ENCODE measurements at regions not wholly inside any gene's neighbourhood (a gene's known extent, or its start where the extent isn't known, plus 50 kb on each side); places are given as distances from the start of the nearest gene placed in this dataset.
"Not testable (repeated sequence)": the region's sequence is repeated elsewhere in the genome, so short reads cannot be mapped to it uniquely, and the experiment has no call there.

- DNase-seq = no peak
- Histone ChIP-seq H3K4me3 (ENCODE audit: low read depth, low read length) (no peak overlapping the region), H3K36me3 (no peaks in the 10 kb centered on the region), H3K27me3 (no peaks in the 10 kb centered on the region), H3K4me1 (no peaks in the 10 kb centered on the region), H3K9me3 (no peaks in the 10 kb centered on the region)
- TF ChIP-seq CTCF (IDR thresholded peaks at IDR 0.05; ENCODE audit: low read depth, low read length) = no peak
Observed at GRCh38 chr12:105474672-105475071, 144.2 kb downstream of the C12orf75 start.

DNA sequence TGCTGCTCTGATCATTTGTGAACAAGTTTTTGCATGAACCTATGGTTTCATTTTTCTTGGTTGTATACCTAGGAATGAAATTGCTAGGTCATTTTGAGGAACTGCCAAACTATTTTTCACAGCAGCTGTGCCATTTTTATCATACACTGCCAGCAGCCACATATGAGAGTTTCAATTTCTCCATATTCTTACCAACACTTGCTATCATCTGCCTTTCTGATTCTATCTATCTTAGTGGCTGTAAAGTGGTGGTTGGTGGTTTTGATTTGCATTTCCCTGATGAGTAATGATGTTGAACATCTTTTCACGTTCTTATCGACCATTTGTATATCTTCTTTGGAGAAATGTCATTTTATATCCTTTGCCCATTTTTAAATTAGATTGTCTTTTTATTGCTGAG, 146.1 kb downstream of the C12orf75 start:
- no peak overlapping the region for H3K4me3 ChIP-seq (ENCODE audit: low read depth, low read length)
- H3K27me3 ChIP-seq = no peaks in the 10 kb centered on the region
- H3K4me1 ChIP-seq = no peaks in the 10 kb centered on the region
- TF ChIP-seq CTCF (IDR thresholded peaks at IDR 0.05; ENCODE audit: low read depth, low read length) = no peak
- no peak for DNase-seq
- H3K36me3 ChIP-seq = no peaks in the 10 kb centered on the region
- no peaks in the 10 kb centered on the region for H3K9me3 ChIP-seq

DNA sequence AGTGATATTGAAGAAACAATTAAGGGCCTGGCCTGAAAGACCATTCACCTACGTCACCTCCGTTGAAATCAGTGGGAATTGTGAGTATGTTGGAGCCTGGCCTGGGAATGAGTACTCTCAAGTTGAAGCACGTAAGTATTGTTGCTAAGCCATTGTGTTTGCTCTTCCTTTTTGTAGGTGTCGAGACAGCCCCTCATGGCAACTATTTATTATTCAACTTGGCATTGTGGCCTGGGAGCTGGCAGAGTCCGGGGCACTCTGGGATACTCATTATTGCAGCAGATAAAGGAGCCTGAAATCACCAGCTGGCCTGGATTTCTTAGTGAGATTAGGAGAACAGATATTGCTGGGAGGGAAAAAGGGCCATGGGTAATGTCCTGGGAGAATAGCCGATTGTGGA, 147.4 kb downstream of the C12orf75 start:
- no peaks in the 10 kb centered on the region for H3K36me3 ChIP-seq
- no peaks in the 10 kb centered on the region for H3K4me1 ChIP-seq
- DNase-seq = no peak
- H3K4me3 ChIP-seq (ENCODE audit: low read depth, low read length) = no peak overlapping the region
- no peak for TF ChIP-seq CTCF (IDR thresholded peaks at IDR 0.05; ENCODE audit: low read depth, low read length)
- no peaks in the 10 kb centered on the region for H3K9me3 ChIP-seq
- H3K27me3 ChIP-seq = no peaks in the 10 kb centered on the region

- H3K9me3 ChIP-seq; H3K4me3 ChIP-seq (ENCODE audit: low read depth, low read length); H3K4me1 ChIP-seq; H3K27me3 ChIP-seq; DNase-seq; H3K36me3 ChIP-seq: not testable (repeated sequence)
Observed at GRCh38 chr12:105478788-105479187, 148.3 kb downstream of the C12orf75 start.

- Histone ChIP-seq H3K9me3 (no peaks in the 10 kb centered on the region), H3K4me3 (ENCODE audit: low read depth, low read length) (no peak overlapping the region), H3K27me3 (no peaks in the 10 kb centered on the region), H3K4me1 (no peaks in the 10 kb centered on the region), H3K36me3 (no peaks in the 10 kb centered on the region)
- no peak for DNase-seq
- no peak for TF ChIP-seq CTCF (IDR thresholded peaks at IDR 0.05; ENCODE audit: low read depth, low read length)
Observed at GRCh38 chr12:105479710-105480109, 149.2 kb downstream of the C12orf75 start.

DNA sequence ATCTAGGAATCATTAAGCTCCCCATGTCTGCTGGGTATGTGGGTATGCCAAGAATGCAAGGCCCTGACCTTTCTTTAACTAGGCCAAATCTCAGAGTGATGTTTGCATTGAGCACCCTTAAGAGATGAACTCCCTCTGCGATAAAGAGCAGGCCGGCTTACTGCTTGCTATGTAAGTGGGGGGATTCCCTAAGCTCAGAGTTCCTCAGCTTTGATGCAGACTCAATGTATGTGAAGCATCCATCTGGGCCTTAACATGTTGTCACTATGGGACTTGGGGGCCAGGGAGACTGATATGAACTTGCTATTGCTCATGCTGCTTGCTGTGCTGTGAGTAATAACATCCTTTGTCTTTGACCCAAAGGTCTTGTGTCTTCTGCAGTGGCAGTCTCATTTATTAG, 149.7 kb downstream of the C12orf75 start:
- no peak for TF ChIP-seq CTCF (IDR thresholded peaks at IDR 0.05; ENCODE audit: low read depth, low read length)
- no peak overlapping the region for H3K4me3 ChIP-seq (ENCODE audit: low read depth, low read length)
- H3K36me3 ChIP-seq = no peaks in the 10 kb centered on the region
- no peaks in the 10 kb centered on the region for H3K4me1 ChIP-seq
- H3K27me3 ChIP-seq = no peaks in the 10 kb centered on the region
- no peak for DNase-seq
- no peaks in the 10 kb centered on the region for H3K9me3 ChIP-seq

All from BE2C (cell line).